ENCODE measurements at regions not wholly inside any gene's neighbourhood (a gene's known extent, or its start where the extent isn't known, plus 50 kb on each side); places are given as distances from the start of the nearest gene placed in this dataset.

DNA sequence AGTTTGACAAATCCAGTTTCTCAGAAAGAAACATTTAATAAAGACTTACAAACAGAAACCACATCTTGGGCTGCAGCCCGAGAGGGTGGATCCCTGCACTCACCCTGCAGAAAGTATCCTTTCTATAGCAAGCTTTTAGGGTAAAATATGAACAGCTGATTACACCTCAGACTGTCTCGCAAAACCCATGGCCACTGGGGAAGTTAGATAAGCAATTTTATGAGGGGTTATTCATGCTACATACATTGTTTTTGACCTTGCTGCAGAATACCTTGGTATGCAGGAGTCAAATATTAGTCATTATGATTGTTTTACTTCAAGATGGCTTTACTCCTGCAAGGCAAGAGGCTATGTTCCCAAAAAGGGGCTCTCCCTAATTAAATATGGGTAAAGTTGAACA, 126.9 kb downstream of the OR2B2 start:
- DNase-seq (ENCODE audit: low read depth): no peak
- TF ChIP-seq, protein P1, sequence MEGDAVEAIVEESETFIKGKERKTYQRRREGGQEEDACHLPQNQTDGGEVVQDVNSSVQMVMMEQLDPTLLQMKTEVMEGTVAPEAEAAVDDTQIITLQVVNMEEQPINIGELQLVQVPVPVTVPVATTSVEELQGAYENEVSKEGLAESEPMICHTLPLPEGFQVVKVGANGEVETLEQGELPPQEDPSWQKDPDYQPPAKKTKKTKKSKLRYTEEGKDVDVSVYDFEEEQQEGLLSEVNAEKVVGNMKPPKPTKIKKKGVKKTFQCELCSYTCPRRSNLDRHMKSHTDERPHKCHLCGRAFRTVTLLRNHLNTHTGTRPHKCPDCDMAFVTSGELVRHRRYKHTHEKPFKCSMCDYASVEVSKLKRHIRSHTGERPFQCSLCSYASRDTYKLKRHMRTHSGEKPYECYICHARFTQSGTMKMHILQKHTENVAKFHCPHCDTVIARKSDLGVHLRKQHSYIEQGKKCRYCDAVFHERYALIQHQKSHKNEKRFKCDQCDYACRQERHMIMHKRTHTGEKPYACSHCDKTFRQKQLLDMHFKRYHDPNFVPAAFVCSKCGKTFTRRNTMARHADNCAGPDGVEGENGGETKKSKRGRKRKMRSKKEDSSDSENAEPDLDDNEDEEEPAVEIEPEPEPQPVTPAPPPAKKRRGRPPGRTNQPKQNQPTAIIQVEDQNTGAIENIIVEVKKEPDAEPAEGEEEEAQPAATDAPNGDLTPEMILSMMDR (IDR thresholded peaks at IDR 0.05; ENCODE audit: control insufficient read depth, extremely low read depth, insufficient read depth): no peak
- H3K4me3 ChIP-seq (ENCODE audit: low read depth, low read length): no peak overlapping the region

DNA sequence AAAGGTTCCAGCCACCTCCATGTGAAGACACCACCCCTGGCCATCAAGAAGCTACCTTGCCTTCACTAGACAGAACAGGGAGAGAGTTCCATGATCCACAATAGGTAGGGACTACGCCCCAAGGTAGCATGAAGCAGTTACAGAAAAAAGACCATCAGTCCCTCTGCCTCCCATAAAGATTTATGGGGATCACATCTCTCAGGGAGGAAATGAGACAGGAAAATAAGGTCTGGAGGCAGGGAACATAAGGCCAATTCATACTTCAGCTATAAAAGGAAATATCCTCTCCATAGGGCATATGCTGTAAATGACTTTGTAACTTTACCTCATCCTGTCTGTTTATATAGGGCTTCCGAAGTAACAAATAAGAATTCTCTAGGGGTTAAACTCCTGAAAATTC, 129.4 kb downstream of the OR2B2 start:
- no peak overlapping the region for H3K4me3 ChIP-seq (ENCODE audit: low read depth, low read length)
- TF ChIP-seq, protein P1 (IDR thresholded peaks at IDR 0.05; ENCODE audit: control insufficient read depth, extremely low read depth, insufficient read depth): no peak
- DNase-seq (ENCODE audit: low read depth): no peak

DNA sequence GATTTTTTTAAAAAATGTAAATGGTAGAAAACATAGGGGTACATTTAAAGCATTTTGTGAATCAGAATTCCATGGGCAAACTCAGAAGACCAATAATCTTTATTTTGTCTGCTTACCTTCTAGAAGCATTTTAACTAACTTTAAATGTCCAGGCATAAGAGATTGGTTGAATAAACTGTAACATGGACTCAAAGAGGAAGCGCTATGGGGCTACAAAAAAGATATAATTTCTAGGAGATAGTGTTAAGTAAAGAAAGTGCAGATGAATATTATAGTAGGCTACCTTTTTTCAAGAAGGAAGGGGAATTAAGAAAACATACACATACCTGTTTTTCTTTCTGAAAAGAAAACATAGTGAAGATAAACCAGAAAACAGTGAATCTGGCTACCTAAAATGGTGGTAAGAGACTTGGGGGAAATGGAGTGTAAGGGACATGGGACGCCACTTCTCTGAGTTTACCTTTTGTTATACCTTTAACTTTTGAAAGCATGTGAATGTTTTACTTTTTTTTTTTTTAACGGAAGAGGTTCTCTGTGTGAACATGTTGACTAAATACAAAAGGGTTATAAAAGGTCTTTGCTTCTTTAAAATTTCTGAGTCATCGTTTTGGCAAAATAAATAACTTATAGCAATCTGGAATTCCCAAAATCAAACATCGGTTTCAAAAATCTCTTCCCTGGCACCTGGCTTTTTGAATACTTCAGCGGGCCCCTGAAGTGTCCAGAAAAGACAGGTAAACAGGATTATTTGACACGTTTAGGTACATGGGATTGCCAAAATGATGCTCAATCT, 133.4 kb downstream of the OR2B2 start:
- no peak for DNase-seq (ENCODE audit: low read depth)
- H3K4me3 ChIP-seq (ENCODE audit: low read depth, low read length): no peak overlapping the region
- TF ChIP-seq, protein P1 (IDR thresholded peaks at IDR 0.05; ENCODE audit: control insufficient read depth, extremely low read depth, insufficient read depth): no peak

DNA sequence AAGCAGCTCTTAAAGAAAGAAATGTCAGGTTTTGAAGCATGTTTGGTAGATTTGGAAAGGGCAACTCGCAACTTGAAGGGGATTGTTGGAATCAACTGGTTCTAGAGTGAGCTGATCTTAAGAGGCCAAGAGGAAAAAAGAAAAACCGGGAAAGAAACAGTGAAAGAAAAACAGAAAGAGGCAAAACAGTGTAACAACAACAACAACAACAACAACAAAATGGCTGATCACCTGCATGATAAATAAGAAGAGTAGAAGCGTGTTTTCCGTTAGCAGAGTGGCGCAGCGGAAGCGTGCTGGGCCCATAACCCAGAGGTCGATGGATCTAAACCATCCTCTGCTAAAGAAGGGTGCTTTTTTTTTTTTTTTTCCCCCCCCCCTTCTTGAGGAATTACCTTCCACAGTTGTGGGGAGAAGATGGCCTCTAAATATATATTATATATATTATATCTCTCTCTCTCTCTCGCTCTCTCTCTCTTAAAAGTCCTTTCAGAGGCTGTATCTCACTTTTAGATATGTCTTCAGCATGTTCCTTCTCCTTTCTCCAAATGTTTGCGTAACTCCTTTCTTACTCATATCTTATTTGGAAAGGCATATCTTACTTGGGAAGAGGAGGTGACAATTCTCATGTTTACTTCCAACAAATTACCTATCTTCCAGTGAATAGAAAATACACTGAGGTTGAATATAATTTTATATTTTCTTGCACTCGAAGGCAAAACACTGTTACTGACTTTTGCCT, 134.4 kb downstream of the OR2B2 start:
- H3K4me3 ChIP-seq (ENCODE audit: low read depth, low read length): peak overlapping the region; percentile 25
- TF ChIP-seq, protein P1 (IDR thresholded peaks at IDR 0.05; ENCODE audit: control insufficient read depth, extremely low read depth, insufficient read depth): no peak
- no peak for DNase-seq (ENCODE audit: low read depth)

DNA sequence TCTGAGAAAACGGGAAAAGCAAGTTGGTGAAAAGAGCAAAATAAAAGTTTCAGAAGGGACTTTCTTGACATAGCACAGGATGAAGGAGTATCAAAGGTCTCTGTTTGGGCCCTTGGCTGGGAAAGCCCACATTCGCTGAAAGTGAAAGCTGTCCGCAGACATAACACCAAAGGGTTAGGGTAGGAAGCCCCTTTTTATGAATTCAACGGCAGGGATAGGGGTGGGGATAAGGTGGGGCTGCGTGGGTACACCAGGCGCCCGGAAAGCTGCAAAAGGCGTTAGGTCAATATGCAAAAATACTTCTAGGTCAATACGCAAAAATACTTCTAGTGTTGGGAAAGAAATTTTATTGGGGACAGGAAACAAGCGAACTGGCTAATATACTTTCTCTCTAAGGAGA, 135.1 kb downstream of the OR2B2 start:
- TF ChIP-seq, protein P1 (IDR thresholded peaks at IDR 0.05; ENCODE audit: control insufficient read depth, extremely low read depth, insufficient read depth): no peak
- peak overlapping the region; percentile 25 for H3K4me3 ChIP-seq (ENCODE audit: low read depth, low read length)
- DNase-seq (ENCODE audit: low read depth): no peak

DNA sequence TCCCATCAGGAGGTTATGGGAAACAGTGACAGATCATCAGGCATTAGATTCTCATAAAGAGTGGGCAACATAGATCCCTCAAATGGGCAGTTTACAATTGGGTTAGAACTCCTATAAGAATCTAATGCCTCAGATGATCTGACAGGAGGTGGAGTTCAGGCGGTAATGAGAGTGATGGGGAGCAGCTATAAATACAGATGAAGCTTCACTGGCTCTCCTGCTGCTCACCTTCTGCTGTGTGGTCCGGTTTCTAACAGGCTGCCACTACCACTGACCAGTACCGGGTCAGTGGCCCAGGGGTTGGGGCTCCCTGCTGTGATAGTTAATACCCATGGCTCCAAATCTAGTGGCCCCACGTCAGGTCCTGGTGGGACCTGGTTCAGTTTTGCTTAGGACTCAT, 135.7 kb downstream of the OR2B2 start:
- no peak for DNase-seq (ENCODE audit: low read depth)
- no peak overlapping the region for H3K4me3 ChIP-seq (ENCODE audit: low read depth, low read length)
- TF ChIP-seq, protein P1 (IDR thresholded peaks at IDR 0.05; ENCODE audit: control insufficient read depth, extremely low read depth, insufficient read depth): no peak
